RCC 7860 (cell line): ENCODE measurements at regions not wholly inside any gene's neighbourhood (a gene's known extent, or its start where the extent isn't known, plus 50 kb on each side); places are given as distances from the start of the nearest gene placed in this dataset.
"Not testable (repeated sequence)": the region's sequence is repeated elsewhere in the genome, so short reads cannot be mapped to it uniquely, and the experiment has no call there.

Source experiments
- DNase-seq: peaks from one replicate; pipeline ENCODE4 v3.0.0-alpha.2; 2015; ENCODE audit warnings: low spot score
- FAIRE-seq: peaks from 2 replicates; lab custom pipeline; 2012; peaks lifted over from hg19 to GRCh38; lab: Jason Lieb, UNC

- DNase-seq: no peak
- FAIRE-seq: no peak
Measured at GRCh38 chr1:213572912-213573647, 414.7 kb upstream of the PROX1 start.

- FAIRE-seq: no peak
- no peak for DNase-seq
Measured at GRCh38 chr1:213573648-213574009, 414.1 kb upstream of the PROX1 start.

DNA sequence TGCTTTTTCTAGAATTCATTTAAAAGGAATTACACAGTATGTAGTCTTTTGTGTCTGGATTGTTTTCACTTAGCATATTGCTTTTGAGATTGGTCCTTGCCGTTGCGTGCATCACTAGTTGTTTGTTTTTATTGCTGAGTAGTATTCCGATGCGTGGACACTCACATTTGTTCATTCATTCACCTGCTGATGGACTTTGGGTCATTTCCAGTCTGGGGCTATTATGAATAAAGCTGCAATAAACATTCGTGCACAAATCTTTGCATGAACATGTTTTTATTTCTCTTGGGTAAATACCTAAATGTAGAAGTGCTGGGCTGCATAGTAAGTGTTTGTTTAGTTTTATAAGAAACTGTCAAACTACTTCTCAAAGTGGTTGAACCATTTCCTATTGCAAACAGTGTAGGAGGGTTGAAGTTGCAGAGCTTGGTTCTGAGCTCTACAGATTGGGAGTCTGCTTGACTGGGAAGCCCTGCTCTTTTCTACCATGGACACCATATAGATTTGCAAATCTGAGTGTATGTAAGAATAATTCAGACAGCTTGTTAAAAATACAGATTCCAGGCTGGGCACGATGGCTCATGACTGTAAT, 404.7 kb upstream of the PROX1 start:
- no peak for FAIRE-seq
- DNase-seq: no peak

DNA sequence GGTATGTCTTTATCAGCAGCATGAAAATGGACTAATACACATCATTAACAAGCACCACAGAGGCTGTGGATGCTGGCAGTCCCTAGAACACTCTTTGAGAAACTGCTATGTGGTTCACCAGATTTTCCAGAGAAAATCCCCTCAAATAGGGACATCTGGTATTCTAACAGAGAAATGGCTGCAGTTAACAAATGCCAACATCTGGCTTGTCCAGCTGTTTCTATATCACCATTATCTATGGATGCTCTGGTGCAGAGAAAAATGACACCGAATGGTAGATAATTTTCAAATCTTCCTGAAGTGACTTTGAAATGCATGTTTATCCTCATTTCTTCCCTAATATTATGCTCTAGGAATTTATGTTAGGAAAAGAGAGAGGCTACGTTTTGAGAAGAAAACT, 403.5 kb upstream of the PROX1 start:
- DNase-seq: no peak
- FAIRE-seq: no peak

- no peak for DNase-seq
- no peak for FAIRE-seq
Measured at GRCh38 chr1:213585402-213585801, 402.4 kb upstream of the PROX1 start.

DNA sequence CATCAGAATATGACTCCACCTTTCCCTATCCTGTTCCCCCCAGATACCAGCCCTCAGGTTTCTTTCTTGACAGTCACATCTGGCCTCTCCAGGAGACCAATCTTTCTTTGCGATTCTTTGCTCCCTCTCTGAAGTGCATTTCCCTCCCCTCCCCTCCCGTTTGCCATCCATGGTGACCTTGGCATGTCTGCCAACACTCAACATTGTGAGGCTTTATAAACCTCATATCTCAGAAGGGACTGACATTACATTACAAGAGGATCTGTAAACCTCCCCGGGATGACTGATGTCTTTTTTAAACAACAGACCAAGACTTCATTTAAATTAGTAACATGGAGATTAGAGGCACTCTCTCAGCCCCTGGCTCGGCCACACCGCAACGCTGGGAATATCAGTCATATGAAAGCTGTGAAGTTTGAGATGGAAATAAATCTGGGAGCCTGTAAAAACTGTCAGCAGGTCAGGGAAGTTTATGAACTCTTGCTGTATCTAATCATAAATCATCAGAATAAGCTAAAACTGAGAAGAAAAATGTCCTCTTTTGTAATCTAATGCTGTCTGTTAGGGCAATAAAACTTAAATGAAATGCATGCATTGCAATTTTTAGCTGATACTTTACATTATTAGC, 401.7 kb upstream of the PROX1 start:
- no peak for DNase-seq
- no peak for FAIRE-seq

DNA sequence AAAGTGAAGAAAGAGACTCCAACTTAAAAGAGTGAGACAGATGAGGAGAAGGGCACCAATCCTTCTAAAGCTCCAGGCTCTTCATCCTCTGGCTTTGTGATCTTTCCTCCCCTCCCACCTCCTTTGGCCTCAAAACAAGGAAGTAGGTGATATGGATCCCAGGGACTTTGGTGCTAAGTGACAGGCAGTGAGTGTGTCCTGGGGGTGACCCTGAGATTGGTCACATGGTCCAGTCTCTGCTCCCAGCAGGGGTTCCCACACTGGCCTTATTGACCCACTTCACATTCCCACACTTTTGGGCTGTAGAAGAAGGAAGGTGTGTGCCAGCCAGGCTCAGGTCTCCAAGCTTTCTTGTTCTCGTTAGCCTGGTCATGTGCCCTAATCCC, 401.2 kb upstream of the PROX1 start:
- DNase-seq: no peak
- no peak for FAIRE-seq

- DNase-seq (no peak), FAIRE-seq (no peak)
Measured at GRCh38 chr1:213596729-213597128, 391.0 kb upstream of the PROX1 start.

- DNase-seq (no peak), FAIRE-seq (no peak)
Measured at GRCh38 chr1:213598263-213598662, 389.5 kb upstream of the PROX1 start.

DNA sequence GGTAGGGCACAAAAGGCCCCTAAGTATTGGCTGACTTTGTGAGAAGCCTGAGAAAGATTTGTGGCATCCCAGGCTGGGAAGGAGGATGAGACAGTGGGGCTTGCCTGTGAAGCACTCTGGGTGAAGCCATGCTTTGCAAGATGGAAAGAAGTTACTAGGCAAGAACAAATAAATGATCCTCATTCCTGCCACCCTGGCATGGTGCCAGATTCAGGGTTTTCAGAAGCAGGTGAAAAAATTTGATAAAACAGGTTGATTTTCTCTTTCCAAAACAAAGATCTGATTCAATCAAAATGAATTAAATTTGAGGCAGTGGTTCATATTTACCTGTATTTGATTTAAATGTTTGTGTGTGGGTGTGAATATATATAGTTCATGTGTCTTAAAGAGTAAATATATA, 386.9 kb upstream of the PROX1 start:
- DNase-seq: no peak
- FAIRE-seq: no peak

DNA sequence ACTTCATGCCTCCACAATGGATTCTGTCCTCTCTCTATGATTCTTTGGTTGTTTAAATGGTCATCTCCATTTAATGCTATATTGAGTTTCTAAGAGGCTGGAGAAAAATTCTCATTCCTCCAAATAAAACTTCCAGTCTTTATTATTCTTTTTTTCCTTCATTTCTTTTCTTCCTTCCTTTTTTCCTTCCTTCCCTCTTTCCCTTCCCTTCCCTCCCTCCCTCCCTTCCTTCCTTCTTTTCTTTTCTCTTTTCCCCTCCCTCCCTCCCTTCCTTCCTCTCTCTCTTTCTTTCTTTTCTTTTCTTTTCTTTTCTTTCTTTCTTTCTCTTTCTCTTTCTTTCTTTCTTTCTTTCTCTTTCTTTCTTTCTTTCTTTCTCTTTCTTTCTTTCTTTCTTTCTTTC, 386.1 kb upstream of the PROX1 start:
- not testable (repeated sequence) for DNase-seq, FAIRE-seq

- DNase-seq: no peak
- FAIRE-seq: no peak
Measured at GRCh38 chr1:213602796-213603486, 384.8 kb upstream of the PROX1 start.

- FAIRE-seq (no peak), DNase-seq (no peak)
Measured at GRCh38 chr1:213604477-213604876, 383.3 kb upstream of the PROX1 start.

- no peak for FAIRE-seq
- DNase-seq: no peak
Measured at GRCh38 chr1:213605732-213606131, 382.0 kb upstream of the PROX1 start.

GRCh38 chr1:213606252-213606820, 381.4 kb upstream of the PROX1 start:
- no peak for FAIRE-seq
- DNase-seq: no peak

DNA sequence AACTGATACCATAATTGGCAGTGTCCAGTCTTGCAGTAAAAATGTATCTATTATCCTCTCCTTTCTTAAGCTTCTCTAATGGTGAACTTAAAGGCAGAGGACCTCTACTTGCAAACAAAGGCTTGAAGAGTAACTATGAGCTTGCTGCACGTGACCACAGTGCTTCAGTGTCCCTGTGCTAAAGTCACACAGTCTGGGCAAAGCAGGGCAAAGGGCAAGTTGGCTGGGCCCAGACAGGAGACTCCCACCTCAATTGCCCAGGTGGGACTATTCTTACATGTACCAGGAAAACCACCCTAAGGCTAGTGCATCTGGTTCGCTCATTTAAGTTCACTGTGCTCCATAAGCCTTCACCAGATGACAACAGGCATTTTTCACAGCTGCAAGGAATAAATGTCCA, 374.2 kb upstream of the PROX1 start:
- FAIRE-seq: no peak

GRCh38 chr1:213615226-213615916, 372.4 kb upstream of the PROX1 start:
- DNase-seq: no peak
- no peak for FAIRE-seq

More for the DNA sequence above, 374.2 kb upstream of the PROX1 start:
- no peak for DNase-seq

GRCh38 chr1:213617133-213617532, 370.6 kb upstream of the PROX1 start:
- DNase-seq: no peak
- no peak for FAIRE-seq

DNA sequence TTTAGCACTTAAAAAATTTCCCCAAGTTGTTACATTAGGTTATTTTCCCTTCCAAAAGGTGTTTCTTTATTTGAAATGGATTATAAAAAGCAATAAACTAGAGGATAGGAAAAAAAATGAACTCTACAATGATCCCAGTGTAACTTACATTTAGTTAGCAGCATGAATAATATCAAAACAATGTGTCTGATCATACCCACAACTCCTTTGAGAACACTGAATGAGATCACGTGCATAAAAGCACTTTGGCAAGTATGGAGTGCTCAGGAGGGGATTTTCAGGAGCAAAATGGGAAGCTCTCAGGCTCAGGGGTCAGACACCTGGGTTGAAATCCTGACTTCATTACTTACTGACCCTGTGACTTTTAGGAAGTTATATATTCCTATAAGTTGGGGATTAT, 369.7 kb upstream of the PROX1 start:
- no peak for FAIRE-seq
- DNase-seq: no peak

DNA sequence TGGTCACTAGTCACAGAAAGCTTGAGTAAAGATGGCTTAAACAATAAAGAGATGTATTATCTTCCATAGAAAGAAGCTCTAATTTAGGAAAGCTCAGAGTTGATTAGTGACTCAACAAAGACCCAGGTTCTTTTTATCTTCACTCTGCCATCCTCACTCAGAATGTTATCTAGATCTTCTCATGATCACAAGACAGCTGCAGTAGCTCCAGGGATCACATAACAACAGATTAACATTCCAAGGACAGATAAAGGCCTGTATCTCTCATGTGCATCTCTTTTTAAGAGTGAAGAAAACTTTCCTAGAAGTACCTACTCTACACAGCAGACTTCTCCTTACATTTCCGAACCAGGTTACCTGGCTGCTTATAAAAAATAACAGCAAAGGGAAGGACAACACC, 368.7 kb upstream of the PROX1 start:
- DNase-seq (no peak), FAIRE-seq (no peak)

GRCh38 chr1:213621077-213621476, 366.7 kb upstream of the PROX1 start:
- FAIRE-seq (no peak), DNase-seq (no peak)
